H1 (cell line): ENCODE measurements at regions not wholly inside any gene's neighbourhood (a gene's known extent, or its start where the extent isn't known, plus 50 kb on each side); places are given as distances from the start of the nearest gene placed in this dataset.

Source experiments
- CTCF ChIA-PET: fragments of 300-600 bp; sonication (Branson Sonifier 250); formaldehyde crosslinking; loops from one replicate; lab custom pipeline; 2021; ENCODE audit not compliant: partially characterized antibody; lab: Charles Lee
- POLR2A ChIA-PET: fragments of 300-600 bp; sonication (Branson Sonifier 250); formaldehyde crosslinking; loops from one replicate; lab custom pipeline; 2021; ENCODE audit warnings: inconsistent platforms; ENCODE audit not compliant: partially characterized antibody; lab: Charles Lee
- DNase-seq, 2 experiments: peaks; one replicate each; pipeline versions ENCODE4 v3.0.0 to v3.0.0-alpha.2; 2010 to 2022; ENCODE audit warnings: low spot score in 2 of 2, low read depth in 1 of 2, mixed read lengths in 1 of 2
- FAIRE-seq: peaks from 2 replicates; lab custom pipeline; 2011; peaks lifted over from hg19 to GRCh38; lab: Jason Lieb, UNC
- H2AFZ ChIP-seq: 2 replicates; pipeline ENCODE4 v1.8.1; 2012; ENCODE audit warnings: low read length, inconsistent platforms
- H2AK5ac ChIP-seq: 2 replicates; pipeline ENCODE4 v1.6.1; 2013; ENCODE audit warnings: low read depth, low read length
- H2BK120ac ChIP-seq: replicated peaks from 2 replicates; pipeline ENCODE3; 2013; ENCODE audit warnings: low read depth, low read length, inconsistent platforms
- H2BK12ac ChIP-seq: 2 replicates; pipeline ENCODE4 v1.6.1; 2013; ENCODE audit warnings: low read depth, low read length
- H2BK15ac ChIP-seq: 2 replicates; pipeline ENCODE4 v1.6.1; 2013; ENCODE audit warnings: low read length
- H2BK20ac ChIP-seq: 2 replicates; pipeline ENCODE4 v1.6.1; 2013; ENCODE audit warnings: low read length
- H2BK5ac ChIP-seq: 2 replicates; pipeline ENCODE4 v1.6.1; 2013; ENCODE audit warnings: low read depth, low read length
- H3K14ac ChIP-seq: 2 replicates; pipeline ENCODE4 v1.6.1; 2013; ENCODE audit warnings: inconsistent platforms; ENCODE audit not compliant: insufficient read length
- H3K18ac ChIP-seq: 2 replicates; pipeline ENCODE4 v1.6.1; 2013; ENCODE audit warnings: low read length; ENCODE audit errors: extremely low read depth
- H3K23ac ChIP-seq: 2 replicates; pipeline ENCODE4 v1.6.1; 2013; ENCODE audit warnings: inconsistent platforms; ENCODE audit not compliant: insufficient read length
- H3K23me2 ChIP-seq: 2 replicates; pipeline ENCODE4 v1.6.1; 2013; ENCODE audit warnings: low read depth, low read length
- H3K27ac ChIP-seq: 2 replicates; pipeline ENCODE4 v1.6.1; 2011; ENCODE audit warnings: low read depth, low read length, inconsistent platforms
- H3K27me3 ChIP-seq, 4 experiments: replicated peaks in 1 of 4; 1 replicate in 1 of 4; 2 replicates in 3 of 4; pipeline versions ENCODE4 v1.6.1 to v1.8.1; 2011 to 2013; ENCODE audit warnings: low read length in 3 of 4, mild to moderate bottlenecking in 3 of 4, inconsistent platforms in 2 of 4, mixed read lengths in 2 of 4, moderate library complexity in 1 of 4; ENCODE audit not compliant: control insufficient read depth in 3 of 4, insufficient read depth in 3 of 4; ENCODE audit errors: extremely low read depth in 1 of 4
- H3K36me3 ChIP-seq, 4 experiments: 2 replicates each; pipeline versions ENCODE4 v1.6.1 to v1.8.1; 2011 to 2013; ENCODE audit warnings: mild to moderate bottlenecking in 4 of 4, low read length in 3 of 4, moderate library complexity in 2 of 4, control low read depth in 1 of 4, inconsistent platforms in 1 of 4; ENCODE audit not compliant: insufficient read depth in 4 of 4, control insufficient read depth in 2 of 4
- H3K4ac ChIP-seq: replicated peaks from 2 replicates; pipeline ENCODE3; 2013; ENCODE audit warnings: low read length, low read depth, mixed read lengths, inconsistent platforms; ENCODE audit not compliant: insufficient read length
- H3K4me1 ChIP-seq, 4 experiments: replicated peaks in 1 of 4; 1 replicate in 1 of 4; 2 replicates in 3 of 4; pipeline versions ENCODE4 v1.6.1 to v1.8.1; 2011 to 2013; ENCODE audit warnings: low read length in 3 of 4, inconsistent platforms in 2 of 4, mixed read lengths in 1 of 4; ENCODE audit not compliant: insufficient read depth in 4 of 4, control insufficient read depth in 3 of 4
- H3K4me2 ChIP-seq, 2 experiments: 2 replicates each; pipeline versions ENCODE4 v1.6.1 to v1.8.1; 2011 to 2013; ENCODE audit warnings: low read depth in 2 of 2, low read length in 2 of 2, control low read depth in 1 of 2, inconsistent platforms in 1 of 2, mild to moderate bottlenecking in 1 of 2; ENCODE audit not compliant: insufficient read depth in 1 of 2
- H3K4me3 ChIP-seq, 4 experiments: fragments of 200-600, 300-600 bp in 1 of 4; sonication (generic), shearing (Covaris generic), sonication (Bioruptor Twin) in 1 of 4; 2 replicates each; pipeline versions ENCODE4 v1.5.1 to v1.8.1; 2011 to 2016; ENCODE audit warnings: low read length in 4 of 4, low read depth in 3 of 4, control low read depth in 2 of 4, inconsistent platforms in 2 of 4, mild to moderate bottlenecking in 2 of 4, mixed read lengths in 1 of 4, moderate library complexity in 1 of 4; ENCODE audit not compliant: insufficient read depth in 2 of 4; ENCODE audit errors: extremely low read depth in 1 of 4
- H3K56ac ChIP-seq: replicated peaks from 2 replicates; pipeline ENCODE3; 2013; ENCODE audit warnings: low read depth, mild to moderate bottlenecking, mixed read lengths, low read length, inconsistent platforms; ENCODE audit not compliant: insufficient read length
- H3K79me1 ChIP-seq: 2 replicates; pipeline ENCODE4 v1.6.1; 2013; ENCODE audit warnings: low read depth, low read length, control low read depth
- H3K79me2 ChIP-seq, 2 experiments: 2 replicates each; pipeline versions ENCODE4 v1.6.1 to v1.8.1; 2012 to 2013; ENCODE audit warnings: low read length in 2 of 2, mild to moderate bottlenecking in 2 of 2, inconsistent platforms in 1 of 2; ENCODE audit not compliant: insufficient read depth in 2 of 2, control insufficient read depth in 1 of 2
- H3K9ac ChIP-seq, 4 experiments: replicated peaks in 1 of 4; 1 replicate in 1 of 4; 2 replicates in 3 of 4; pipeline versions ENCODE4 v1.6.1 to v1.8.1; 2011 to 2013; ENCODE audit warnings: low read depth in 3 of 4, low read length in 3 of 4, control low read depth in 2 of 4, mild to moderate bottlenecking in 2 of 4, moderate library complexity in 2 of 4, inconsistent platforms in 1 of 4; ENCODE audit errors: extremely low read depth in 1 of 4
- H3K9me3 ChIP-seq, 2 experiments: 2 replicates each; pipeline versions ENCODE4 v1.6.1 to v1.8.1; 2012 to 2013; ENCODE audit warnings: mild to moderate bottlenecking in 2 of 2, moderate library complexity in 2 of 2, control low read depth in 1 of 2, inconsistent platforms in 1 of 2, low read depth in 1 of 2, low read length in 1 of 2, mixed read lengths in 1 of 2; ENCODE audit not compliant: insufficient read depth in 2 of 2
- H4K20me1 ChIP-seq, 2 experiments: replicated peaks in 1 of 2; 2 replicates each; pipeline versions ENCODE3 to v1.8.1; 2011 to 2013; ENCODE audit warnings: inconsistent platforms in 2 of 2, low read length in 2 of 2, mild to moderate bottlenecking in 1 of 2; ENCODE audit not compliant: insufficient read depth in 2 of 2, control insufficient read depth in 1 of 2
- H4K5ac ChIP-seq: 2 replicates; pipeline ENCODE4 v1.6.1; 2013; ENCODE audit warnings: low read length, low read depth, mixed read lengths, inconsistent platforms; ENCODE audit not compliant: insufficient read length
- H4K8ac ChIP-seq: 2 replicates; pipeline ENCODE4 v1.8.0; 2013; ENCODE audit warnings: mild to moderate bottlenecking, moderate library complexity, low read length, inconsistent platforms; ENCODE audit not compliant: insufficient read depth; ENCODE audit errors: extremely low read depth
- H4K91ac ChIP-seq: replicated peaks from 2 replicates; pipeline ENCODE3; 2013; ENCODE audit warnings: low read length, mixed read lengths, inconsistent platforms; ENCODE audit not compliant: insufficient read length
- BACH1 ChIP-seq: IDR thresholded peaks from 2 replicates; pipeline ENCODE4 v1.6.1; 2012; ENCODE audit warnings: low read length, improper control_type of control experiment
- BCL11A ChIP-seq, 2 experiments: IDR thresholded peaks; one replicate each; pipeline ENCODE4 v1.6.1; 2011; ENCODE audit warnings: low read depth in 2 of 2, low read length in 2 of 2, mild to moderate bottlenecking in 2 of 2
- CEBPB ChIP-seq: IDR thresholded peaks from 2 replicates; pipeline ENCODE4 v1.6.1; 2012; ENCODE audit warnings: low read depth, low read length
- EZH2 ChIP-seq: fragments of 200-600 bp; sonication (generic); IDR thresholded peaks from 2 replicates; pipeline ENCODE4 v1.7.1; 2012; ENCODE audit warnings: low read depth, mild to moderate bottlenecking, moderate library complexity, low read length, inconsistent platforms; ENCODE audit not compliant: severe bottlenecking
- GABPA ChIP-seq: IDR thresholded peaks from 2 replicates; pipeline ENCODE4 v1.6.1; 2011; ENCODE audit warnings: mild to moderate bottlenecking, low read length, moderate library complexity, borderline replicate concordance; ENCODE audit not compliant: insufficient read depth
- GTF2F1 ChIP-seq: IDR thresholded peaks from 2 replicates; pipeline ENCODE4 v1.6.1; 2012; ENCODE audit warnings: low read depth, low read length, improper control_type of control experiment, borderline replicate concordance
- KDM4A ChIP-seq: IDR thresholded peaks from one replicate; pipeline ENCODE4 v1.7.1; 2012; ENCODE audit warnings: low read depth, mild to moderate bottlenecking, moderate library complexity, low read length, inconsistent platforms; ENCODE audit not compliant: severe bottlenecking
- KDM5A ChIP-seq: fragments of 200-600 bp; IDR thresholded peaks from 2 replicates; pipeline ENCODE4 v1.7.1; 2012; ENCODE audit warnings: mild to moderate bottlenecking, low read length, inconsistent platforms, mixed read lengths
- NANOG ChIP-seq: IDR thresholded peaks from 2 replicates; pipeline ENCODE4 v1.6.1; 2011; ENCODE audit warnings: low read length, low read depth, mild to moderate bottlenecking, inconsistent platforms; ENCODE audit not compliant: insufficient read depth, poor library complexity, severe bottlenecking
- RAD21 ChIP-seq, 2 experiments: IDR thresholded peaks in 1 of 2; conservative IDR thresholded peaks in 1 of 2; 2 replicates each; pipeline ENCODE4 v1.6.1; 2011; ENCODE audit warnings: low read depth in 2 of 2, low read length in 2 of 2, improper control_type of control experiment in 1 of 2, inconsistent platforms in 1 of 2, mild to moderate bottlenecking in 1 of 2, moderate library complexity in 1 of 2
- RBBP5 ChIP-seq: IDR thresholded peaks from 2 replicates; pipeline ENCODE4 v1.7.1; 2012; ENCODE audit warnings: low read depth, mild to moderate bottlenecking, inconsistent platforms, low read length, moderate library complexity, borderline replicate concordance
- SIRT6 ChIP-seq: IDR thresholded peaks from one replicate; pipeline ENCODE4 v1.7.1; 2012; ENCODE audit warnings: low read length, inconsistent platforms
- TAF1 ChIP-seq: IDR thresholded peaks from 2 replicates; pipeline ENCODE4 v1.6.1; 2011; ENCODE audit warnings: mild to moderate bottlenecking, low read depth, low read length
- TEAD4 ChIP-seq: IDR thresholded peaks from 2 replicates; pipeline ENCODE4 v1.6.1; 2012; ENCODE audit warnings: low read depth, low read length, inconsistent platforms, mixed read lengths
- YY1 ChIP-seq: IDR thresholded peaks from 2 replicates; pipeline ENCODE4 v1.6.1; 2011; ENCODE audit warnings: low read depth, mild to moderate bottlenecking, low read length
- WGBS, 2 experiments: shearing (Covaris generic) in 1 of 2; methylation state at CpG; one replicate each; pipeline versions ENCODE4 v1.1.6 to v1.1.7; 2013 to 2015; ENCODE audit warnings: low lambda C conversion rate in 2 of 2, mixed read lengths in 2 of 2, inconsistent platforms in 1 of 2, low coverage in 1 of 2, missing lambda C conversion rate in 1 of 2; ENCODE audit not compliant: insufficient replicate concordance in 2 of 2, insufficient coverage in 1 of 2, insufficient read length in 1 of 2; ENCODE audit errors: extremely low coverage in 1 of 2, missing lambda C conversion rate in 1 of 2; 5-methylcytosine and 5-hydroxymethylcytosine counted together

DNA sequence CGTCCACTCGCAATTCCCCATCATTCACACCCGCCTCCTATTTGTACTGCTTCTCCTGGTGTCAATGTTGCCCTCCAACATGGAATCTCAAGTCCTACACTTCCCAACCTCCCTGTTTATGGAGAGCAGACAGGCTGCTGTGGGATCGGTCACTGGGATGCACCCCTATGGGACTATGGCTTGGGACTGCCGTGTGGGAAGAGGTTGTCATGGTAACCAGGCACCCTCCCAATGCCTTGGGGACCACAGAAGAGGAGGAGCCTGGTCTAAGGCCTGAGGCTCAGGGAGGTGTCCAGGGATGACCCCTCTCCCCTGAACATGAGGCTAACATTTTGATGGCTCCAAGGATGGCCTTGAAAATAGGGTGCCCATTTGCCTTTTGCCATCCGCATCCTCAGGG, 116.6 kb upstream of the CST7 start:
- H3K36me3 ChIP-seq = no peaks in the 10 kb centered on the region
- H3K23me2 ChIP-seq = peaks cover 2% of the 10 kb centered on the region; the same call in 1 of the 2 replicates
- H3K4me2 ChIP-seq = no peak overlapping the region
- no peak overlapping the region for H3K56ac ChIP-seq
- H4K8ac ChIP-seq = no peak overlapping the region
- H2BK15ac ChIP-seq = no peak overlapping the region
- CTCF ChIA-PET = interaction anchor here (0.9 to 1.5 kb wide), 3 partner anchors 22 to 320 kb away, joined by 3 to 5 read pairs (median 4); no protein-coding TSS in a partner anchor
- no peak overlapping the region for H3K4ac ChIP-seq
- POLR2A ChIA-PET = interaction anchor here (1.0 kb wide), 1 partner anchor 10 kb away, joined by 4 read pairs; no protein-coding TSS in a partner anchor
- no peak overlapping the region for H3K4me3 ChIP-seq
- FAIRE-seq (no peak), DNase-seq (no peak)
- no peaks in the 10 kb centered on the region for H3K27me3 ChIP-seq
- no peaks in the 10 kb centered on the region for H4K20me1 ChIP-seq
- H2BK12ac ChIP-seq = no peak overlapping the region
- no peaks in the 10 kb centered on the region for H3K4me1 ChIP-seq
- H2BK5ac ChIP-seq = no peak overlapping the region
- H3K9ac ChIP-seq = no peak overlapping the region
- H4K5ac ChIP-seq = no peak overlapping the region
- H2AFZ ChIP-seq = no peak overlapping the region
- H2BK120ac ChIP-seq = no peak overlapping the region
- no peak overlapping the region for H3K23ac ChIP-seq
- no peaks in the 10 kb centered on the region for H3K9me3 ChIP-seq
- 91% methylated on average over 6 of the region's 6 CpGs; no CpG with 5 or more reads in 1 of the 2 experiments for WGBS, 2 experiments
- no peak overlapping the region for H3K18ac ChIP-seq
- no peak overlapping the region for H2AK5ac ChIP-seq
- no peak overlapping the region for H3K27ac ChIP-seq
- no peaks in the 10 kb centered on the region for H3K79me2 ChIP-seq
- H4K91ac ChIP-seq = no peak overlapping the region
- H3K79me1 ChIP-seq = no peaks in the 10 kb centered on the region
- H2BK20ac ChIP-seq = no peak overlapping the region
- no peak overlapping the region for H3K14ac ChIP-seq
- TF ChIP-seq BCL11A (IDR thresholded peaks at IDR 0.05; ENCODE audit: low read depth in 2 of 2, low read length in 2 of 2) (no peak), TEAD4 (no peak), NANOG (no peak), GTF2F1 (no peak), YY1 (no peak), EZH2 (no peak), GABPA (no peak), TAF1 (no peak), KDM4A (no peak), RAD21 (IDR thresholded peaks at IDR 0.05 in 1 of 2, conservative IDR thresholded peaks at IDR 0.05 in 1 of 2; ENCODE audit: low read depth in 2 of 2, low read length in 2 of 2) (no peak), CEBPB (no peak), RBBP5 (no peak), BACH1 (no peak), SIRT6 (no peak), KDM5A (no peak)
